ENCODE measurements at regions not wholly inside any gene's neighbourhood (a gene's known extent, or its start where the extent isn't known, plus 50 kb on each side); places are given as distances from the start of the nearest gene placed in this dataset.

DNA sequence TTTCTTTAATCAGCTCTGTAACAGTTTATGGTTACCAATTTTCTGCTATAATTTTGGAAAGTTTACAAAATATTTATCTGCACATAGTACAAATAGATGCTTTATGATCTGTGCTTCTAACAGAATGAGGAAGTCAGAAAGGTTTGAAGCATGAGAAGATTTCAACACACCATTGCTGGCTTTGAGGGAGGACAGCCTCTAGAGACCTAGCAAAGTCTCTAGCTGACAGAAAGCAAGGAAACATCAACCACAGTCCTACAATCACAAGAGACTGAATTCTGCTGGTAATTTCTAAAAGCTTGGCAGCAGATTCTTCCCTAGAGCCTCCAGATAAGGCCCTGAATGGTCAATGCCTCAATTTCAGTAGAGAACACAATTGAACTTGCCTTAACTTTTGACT, 750.8 kb upstream of the SLC35B3 start:
- TF ChIP-seq TCF12 (IDR thresholded peaks at IDR 0.05; ENCODE audit: low read depth) (no peak), CEBPB (IDR thresholded peaks at IDR 0.05) (no peak), EP300 (IDR thresholded peaks at IDR 0.05; ENCODE audit: borderline replicate concordance) (no peak), RAD21 (IDR thresholded peaks at IDR 0.05; ENCODE audit: low read depth) (no peak), ZBTB7A (IDR thresholded peaks at IDR 0.05; ENCODE audit: low read depth) (no peak), TAF1 (IDR thresholded peaks at IDR 0.05; ENCODE audit: low read depth) (no peak), YY1 (IDR thresholded peaks at IDR 0.05; ENCODE audit: low read depth) (no peak), FOXM1 (IDR thresholded peaks at IDR 0.05; ENCODE audit: borderline replicate concordance, low read depth) (no peak), NFIC (IDR thresholded peaks at IDR 0.05) (no peak)
- TF ChIP-seq, protein P1, sequence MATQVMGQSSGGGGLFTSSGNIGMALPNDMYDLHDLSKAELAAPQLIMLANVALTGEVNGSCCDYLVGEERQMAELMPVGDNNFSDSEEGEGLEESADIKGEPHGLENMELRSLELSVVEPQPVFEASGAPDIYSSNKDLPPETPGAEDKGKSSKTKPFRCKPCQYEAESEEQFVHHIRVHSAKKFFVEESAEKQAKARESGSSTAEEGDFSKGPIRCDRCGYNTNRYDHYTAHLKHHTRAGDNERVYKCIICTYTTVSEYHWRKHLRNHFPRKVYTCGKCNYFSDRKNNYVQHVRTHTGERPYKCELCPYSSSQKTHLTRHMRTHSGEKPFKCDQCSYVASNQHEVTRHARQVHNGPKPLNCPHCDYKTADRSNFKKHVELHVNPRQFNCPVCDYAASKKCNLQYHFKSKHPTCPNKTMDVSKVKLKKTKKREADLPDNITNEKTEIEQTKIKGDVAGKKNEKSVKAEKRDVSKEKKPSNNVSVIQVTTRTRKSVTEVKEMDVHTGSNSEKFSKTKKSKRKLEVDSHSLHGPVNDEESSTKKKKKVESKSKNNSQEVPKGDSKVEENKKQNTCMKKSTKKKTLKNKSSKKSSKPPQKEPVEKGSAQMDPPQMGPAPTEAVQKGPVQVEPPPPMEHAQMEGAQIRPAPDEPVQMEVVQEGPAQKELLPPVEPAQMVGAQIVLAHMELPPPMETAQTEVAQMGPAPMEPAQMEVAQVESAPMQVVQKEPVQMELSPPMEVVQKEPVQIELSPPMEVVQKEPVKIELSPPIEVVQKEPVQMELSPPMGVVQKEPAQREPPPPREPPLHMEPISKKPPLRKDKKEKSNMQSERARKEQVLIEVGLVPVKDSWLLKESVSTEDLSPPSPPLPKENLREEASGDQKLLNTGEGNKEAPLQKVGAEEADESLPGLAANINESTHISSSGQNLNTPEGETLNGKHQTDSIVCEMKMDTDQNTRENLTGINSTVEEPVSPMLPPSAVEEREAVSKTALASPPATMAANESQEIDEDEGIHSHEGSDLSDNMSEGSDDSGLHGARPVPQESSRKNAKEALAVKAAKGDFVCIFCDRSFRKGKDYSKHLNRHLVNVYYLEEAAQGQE (IDR thresholded peaks at IDR 0.05; ENCODE audit: low read depth) = no peak
- TF ChIP-seq, protein P2, sequence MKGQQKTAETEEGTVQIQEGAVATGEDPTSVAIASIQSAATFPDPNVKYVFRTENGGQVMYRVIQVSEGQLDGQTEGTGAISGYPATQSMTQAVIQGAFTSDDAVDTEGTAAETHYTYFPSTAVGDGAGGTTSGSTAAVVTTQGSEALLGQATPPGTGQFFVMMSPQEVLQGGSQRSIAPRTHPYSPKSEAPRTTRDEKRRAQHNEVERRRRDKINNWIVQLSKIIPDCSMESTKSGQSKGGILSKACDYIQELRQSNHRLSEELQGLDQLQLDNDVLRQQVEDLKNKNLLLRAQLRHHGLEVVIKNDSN (IDR thresholded peaks at IDR 0.05) = no peak
- TF ChIP-seq, protein P3, sequence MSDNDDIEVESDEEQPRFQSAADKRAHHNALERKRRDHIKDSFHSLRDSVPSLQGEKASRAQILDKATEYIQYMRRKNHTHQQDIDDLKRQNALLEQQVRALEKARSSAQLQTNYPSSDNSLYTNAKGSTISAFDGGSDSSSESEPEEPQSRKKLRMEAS (IDR thresholded peaks at IDR 0.05) = no peak

Data from Ishikawa (cell line).